Astrocyte of the spinal cord (primary cell): ENCODE measurements at regions not wholly inside any gene's neighbourhood (a gene's known extent, or its start where the extent isn't known, plus 50 kb on each side); places are given as distances from the start of the nearest gene placed in this dataset.

Source experiments
- DNase-seq: peaks from one replicate; pipeline ENCODE4 v3.0.0; 2011; ENCODE audit warnings: low read depth, low spot score
- H3K4me3 ChIP-seq: 2 replicates; pipeline ENCODE4 v1.5.1; 2011; ENCODE audit warnings: low read depth, mild to moderate bottlenecking, low read length, moderate library complexity
- in situ Hi-C: cut with HindIII; loops from 2 replicates; pipeline ENCODE4 v1.10.0; 2017; ENCODE audit warnings: low sequenced_read_pairs
- TF ChIP-seq, protein P1 (sequence below): IDR thresholded peaks from 2 replicates; pipeline ENCODE4 v1.5.1; 2012; ENCODE audit warnings: low read depth, mild to moderate bottlenecking, low read length, inconsistent platforms

DNA sequence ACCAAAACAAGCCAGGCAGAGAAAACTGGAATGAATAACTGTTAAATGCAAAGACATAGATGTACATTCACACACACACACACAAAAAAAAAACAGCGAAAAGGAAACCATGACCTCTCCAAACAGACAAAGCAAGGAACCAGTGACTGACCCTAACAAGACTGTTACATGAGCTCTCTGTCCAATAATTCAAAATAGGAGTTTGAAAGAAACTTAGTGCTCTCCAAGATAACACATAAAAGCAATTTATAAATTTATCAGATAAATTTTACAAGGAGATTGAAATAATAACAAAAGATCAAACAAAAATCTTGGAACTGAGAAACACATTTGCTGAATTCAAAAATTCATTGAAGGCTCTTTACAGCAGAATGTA, 423.5 kb upstream of the RGMB start:
- no peak overlapping the region for H3K4me3 ChIP-seq
- DNase-seq = no peak
- in situ Hi-C loops = no loop called here
- TF ChIP-seq, protein P1, sequence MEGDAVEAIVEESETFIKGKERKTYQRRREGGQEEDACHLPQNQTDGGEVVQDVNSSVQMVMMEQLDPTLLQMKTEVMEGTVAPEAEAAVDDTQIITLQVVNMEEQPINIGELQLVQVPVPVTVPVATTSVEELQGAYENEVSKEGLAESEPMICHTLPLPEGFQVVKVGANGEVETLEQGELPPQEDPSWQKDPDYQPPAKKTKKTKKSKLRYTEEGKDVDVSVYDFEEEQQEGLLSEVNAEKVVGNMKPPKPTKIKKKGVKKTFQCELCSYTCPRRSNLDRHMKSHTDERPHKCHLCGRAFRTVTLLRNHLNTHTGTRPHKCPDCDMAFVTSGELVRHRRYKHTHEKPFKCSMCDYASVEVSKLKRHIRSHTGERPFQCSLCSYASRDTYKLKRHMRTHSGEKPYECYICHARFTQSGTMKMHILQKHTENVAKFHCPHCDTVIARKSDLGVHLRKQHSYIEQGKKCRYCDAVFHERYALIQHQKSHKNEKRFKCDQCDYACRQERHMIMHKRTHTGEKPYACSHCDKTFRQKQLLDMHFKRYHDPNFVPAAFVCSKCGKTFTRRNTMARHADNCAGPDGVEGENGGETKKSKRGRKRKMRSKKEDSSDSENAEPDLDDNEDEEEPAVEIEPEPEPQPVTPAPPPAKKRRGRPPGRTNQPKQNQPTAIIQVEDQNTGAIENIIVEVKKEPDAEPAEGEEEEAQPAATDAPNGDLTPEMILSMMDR = no peak

DNA sequence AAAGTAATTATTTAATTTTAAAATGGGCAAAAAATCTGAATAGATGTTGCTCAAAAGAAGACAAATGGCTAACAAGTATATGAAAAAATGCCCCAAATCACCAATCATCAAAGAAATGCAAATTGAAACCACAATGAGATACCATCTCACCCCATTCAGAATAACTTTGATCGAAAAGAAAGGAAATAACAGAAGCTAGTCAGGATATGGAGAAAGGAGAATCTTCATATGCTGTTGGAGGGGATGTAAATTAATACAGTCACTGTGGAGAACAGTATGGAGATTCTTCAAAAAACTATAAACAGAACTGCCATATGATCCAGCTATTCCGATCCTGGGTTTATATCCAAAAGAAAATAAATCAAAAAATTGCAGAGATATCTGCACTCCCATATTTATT, 418.5 kb upstream of the RGMB start:
- DNase-seq = no peak
- in situ Hi-C loops = no loop called here
- no peak overlapping the region for H3K4me3 ChIP-seq
- TF ChIP-seq, protein P1 = no peak

DNA sequence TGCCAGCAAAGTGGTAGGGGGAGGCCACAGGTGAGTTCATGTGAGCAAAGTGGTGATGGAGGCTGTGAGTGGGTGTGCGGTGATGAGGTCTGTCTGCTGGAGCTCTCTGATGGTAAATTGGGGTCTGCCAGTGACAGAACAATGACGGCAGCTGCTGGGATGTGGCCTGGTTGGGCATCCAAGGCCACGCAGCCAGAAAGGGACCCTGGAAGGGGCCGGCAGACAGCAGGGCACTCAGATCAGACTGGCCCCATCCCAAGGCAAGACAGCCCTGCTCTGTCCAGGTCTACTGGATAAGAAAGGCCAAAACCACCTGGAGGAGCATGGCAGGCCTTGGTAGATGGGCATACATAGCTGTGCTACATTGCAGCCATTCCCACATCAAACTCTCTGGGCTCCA, 412.9 kb upstream of the RGMB start:
- in situ Hi-C loops = no loop called here
- no peak for DNase-seq
- TF ChIP-seq, protein P1 = no peak
- no peak overlapping the region for H3K4me3 ChIP-seq

DNA sequence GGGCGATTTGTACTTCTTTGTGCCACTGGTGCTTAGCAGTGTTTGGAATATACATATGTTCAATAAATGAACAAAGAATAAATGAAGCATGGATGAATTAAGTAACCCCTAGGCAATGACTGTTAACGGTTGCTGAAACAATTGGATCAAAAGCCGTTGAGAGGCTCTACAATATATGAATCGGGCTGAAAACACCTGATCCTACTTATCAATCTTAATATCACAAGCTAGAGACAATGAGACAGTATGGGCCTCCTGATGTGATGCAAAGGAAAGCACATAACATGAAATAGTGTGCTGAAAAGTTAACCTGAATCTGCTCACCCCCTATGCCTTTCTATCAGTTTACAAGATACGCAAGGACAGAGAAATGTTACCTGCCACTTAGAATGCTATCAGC, 410.3 kb upstream of the RGMB start:
- TF ChIP-seq, protein P1 = no peak
- no peak overlapping the region for H3K4me3 ChIP-seq
- no peak for DNase-seq
- in situ Hi-C loops = no loop called here

DNA sequence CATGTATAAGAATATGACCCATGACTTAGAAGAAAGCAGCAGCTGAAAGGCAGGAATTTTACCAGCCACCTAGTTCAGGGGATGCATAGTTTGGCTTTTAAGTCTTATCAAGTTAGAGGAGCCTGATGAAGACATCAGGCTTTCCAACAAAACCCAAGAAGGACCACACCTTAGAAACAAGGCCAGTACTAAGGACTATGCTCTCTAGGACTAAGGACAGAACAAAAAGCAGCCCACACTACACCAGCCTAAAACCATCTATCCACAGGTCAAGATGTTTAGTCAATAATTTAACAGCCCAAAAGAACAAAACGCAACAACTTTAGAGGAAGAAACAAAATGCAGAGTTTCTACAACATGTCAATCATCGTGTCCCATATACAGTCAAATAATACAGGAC, 408.9 kb upstream of the RGMB start:
- in situ Hi-C loops = no loop called here
- no peak overlapping the region for H3K4me3 ChIP-seq
- TF ChIP-seq, protein P1 = no peak
- DNase-seq = no peak

DNA sequence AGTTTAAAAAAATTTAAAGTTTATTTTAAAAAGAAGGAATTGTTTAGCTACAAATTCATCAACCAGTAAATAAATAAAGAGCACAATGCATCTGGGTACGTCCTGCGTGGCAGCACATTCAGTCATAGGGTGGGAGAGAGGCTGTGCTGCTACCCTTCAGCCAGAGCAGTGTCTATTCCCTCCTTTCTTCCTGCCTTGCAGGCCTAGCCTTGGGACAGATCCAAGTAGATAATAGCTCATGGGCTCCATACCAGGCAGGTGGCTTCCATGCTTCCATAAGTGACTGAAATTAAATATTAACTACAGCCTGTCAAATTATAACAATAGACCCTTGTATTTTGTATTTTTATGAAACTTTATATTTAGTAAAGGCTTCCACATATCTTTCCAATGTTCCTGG, 408.3 kb upstream of the RGMB start:
- H3K4me3 ChIP-seq = no peak overlapping the region
- no peak for DNase-seq
- in situ Hi-C loops = no loop called here
- TF ChIP-seq, protein P1 = no peak

DNA sequence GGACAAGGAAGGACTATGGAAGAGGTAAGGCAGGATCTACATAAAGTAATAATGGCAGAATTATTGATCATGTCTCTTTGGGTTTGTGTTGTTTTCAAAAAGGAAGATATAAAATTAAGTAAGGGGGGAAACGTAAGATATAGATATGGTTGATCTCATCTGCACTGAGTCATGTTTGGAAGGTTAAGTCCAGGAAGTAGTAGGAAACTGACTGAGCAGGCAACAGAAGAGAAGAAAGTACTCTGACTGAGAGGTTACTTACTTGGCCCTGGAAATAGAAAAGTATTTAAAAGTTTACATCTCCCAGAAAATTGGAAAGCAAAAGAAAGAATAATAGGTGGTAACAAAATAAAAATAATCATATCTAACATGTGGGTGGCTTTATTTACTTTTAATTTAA, 405.3 kb upstream of the RGMB start:
- H3K4me3 ChIP-seq = no peak overlapping the region
- in situ Hi-C loops = no loop called here
- TF ChIP-seq, protein P1 = no peak
- DNase-seq = no peak
